HG03442 (cell line): ENCODE measurements at regions not wholly inside any gene's neighbourhood (a gene's known extent, or its start where the extent isn't known, plus 50 kb on each side); places are given as distances from the start of the nearest gene placed in this dataset.

Source experiments
- ATAC-seq: cut with Tn5 transposase; IDR thresholded peaks from one replicate; pipeline ENCODE4 v1.9.1; 2021; ENCODE audit warnings: mild to moderate bottlenecking, moderate library complexity; ENCODE audit not compliant: unreplicated experiment

GRCh38 chr10:106213493-106213892 is 951.0 kb downstream of the SORCS1 start:
- ATAC-seq = no peak

GRCh38 chr10:106198275-106198674 is 966.2 kb downstream of the SORCS1 start:
- no peak for ATAC-seq

- ATAC-seq = no peak
Observed at GRCh38 chr10:106189292-106189691, 975.2 kb downstream of the SORCS1 start.

- ATAC-seq = no peak
Observed at GRCh38 chr10:106185951-106186350, 978.6 kb downstream of the SORCS1 start.

- ATAC-seq = no peak
Observed at GRCh38 chr10:106183041-106183440, 981.5 kb downstream of the SORCS1 start.

GRCh38 chr10:106182542-106182941 is 982.0 kb downstream of the SORCS1 start:
- no peak for ATAC-seq

GRCh38 chr10:106181501-106181900 is 983.0 kb downstream of the SORCS1 start:
- no peak for ATAC-seq

- ATAC-seq = no peak
Observed at GRCh38 chr10:106179430-106179829, 985.1 kb downstream of the SORCS1 start.

GRCh38 chr10:106175760-106176377 is 988.6 kb downstream of the SORCS1 start:
- ATAC-seq = no peak

- no peak for ATAC-seq
Observed at GRCh38 chr10:106173838-106174237, 990.7 kb downstream of the SORCS1 start.

- ATAC-seq = no peak
Observed at GRCh38 chr10:106169241-106169640, 995.3 kb downstream of the SORCS1 start.

GRCh38 chr10:106167946-106168345 is 996.6 kb downstream of the SORCS1 start:
- ATAC-seq = no peak

GRCh38 chr10:106158241-106158640 is 1006.3 kb downstream of the SORCS1 start:
- no peak for ATAC-seq

GRCh38 chr10:106147021-106147420 is 1017.5 kb downstream of the SORCS1 start:
- ATAC-seq = no peak

GRCh38 chr10:106139915-106140314 is 1024.6 kb downstream of the SORCS1 start:
- no peak for ATAC-seq

GRCh38 chr10:106136175-106136574 is 1028.3 kb downstream of the SORCS1 start:
- ATAC-seq = no peak

- ATAC-seq = no peak
Observed at GRCh38 chr10:106134326-106135000, 1030.0 kb downstream of the SORCS1 start.

- ATAC-seq = no peak
Observed at GRCh38 chr10:106133451-106133850, 1031.1 kb downstream of the SORCS1 start.

GRCh38 chr10:106132956-106133355 is 1031.5 kb downstream of the SORCS1 start:
- no peak for ATAC-seq

- no peak for ATAC-seq
Observed at GRCh38 chr10:106114656-106115186, 1049.8 kb downstream of the SORCS1 start.

GRCh38 chr10:106111246-106111645 is 1053.3 kb downstream of the SORCS1 start:
- ATAC-seq = no peak

GRCh38 chr10:106107706-106108105 is 1056.8 kb downstream of the SORCS1 start:
- ATAC-seq = no peak
